Stimulated activated CD4-positive, alpha-beta T cell treated with anti-CD3 and anti-CD28 coated beads, Interleukin-15, amount 100 ng/mL, for 24 hours (primary cell): ENCODE measurements at regions not wholly inside any gene's neighbourhood (a gene's known extent, or its start where the extent isn't known, plus 50 kb on each side); places are given as distances from the start of the nearest gene placed in this dataset.

Experiments used
- DNase-seq: peaks from one replicate; pipeline ENCODE4 v3.0.0-alpha.2; 2020

GRCh38 chr6:49097116-49097515 is 365.9 kb downstream of the MMUT start:
- peak; percentile 2 for DNase-seq

GRCh38 chr6:49088631-49089030 is 374.4 kb downstream of the MMUT start:
- no peak for DNase-seq

GRCh38 chr6:49087369-49087768 is 375.7 kb downstream of the MMUT start:
- DNase-seq: no peak

- DNase-seq: no peak
Measured at GRCh38 chr6:49082611-49083010, 380.4 kb downstream of the MMUT start.

- DNase-seq: no peak
Measured at GRCh38 chr6:49072885-49073620, 390.0 kb downstream of the MMUT start.

GRCh38 chr6:49072146-49072545 is 390.9 kb downstream of the MMUT start:
- DNase-seq: no peak

GRCh38 chr6:49070411-49070810 is 392.6 kb downstream of the MMUT start:
- no peak for DNase-seq

GRCh38 chr6:49054311-49054710 is 408.7 kb downstream of the MMUT start:
- DNase-seq: no peak

- no peak for DNase-seq
Measured at GRCh38 chr6:49052901-49053300, 410.2 kb downstream of the MMUT start.

- no peak for DNase-seq
Measured at GRCh38 chr6:49051281-49051680, 411.8 kb downstream of the MMUT start.

GRCh38 chr6:49050584-49050983 is 412.5 kb downstream of the MMUT start:
- no peak for DNase-seq

GRCh38 chr6:49038294-49038822 is 424.7 kb downstream of the MMUT start:
- no peak for DNase-seq

- DNase-seq: no peak
Measured at GRCh38 chr6:49030251-49031020, 432.6 kb downstream of the MMUT start.

- no peak for DNase-seq
Measured at GRCh38 chr6:49027644-49028043, 435.4 kb downstream of the MMUT start.

GRCh38 chr6:49025273-49026240 is 437.5 kb downstream of the MMUT start:
- DNase-seq: no peak

GRCh38 chr6:49004801-49005200 is 458.3 kb downstream of the MMUT start:
- DNase-seq: no peak

GRCh38 chr6:49003348-49003747 is 459.7 kb downstream of the MMUT start:
- no peak for DNase-seq

- no peak for DNase-seq
Measured at GRCh38 chr6:49001856-49002541, 461.1 kb downstream of the MMUT start.

GRCh38 chr6:48998574-48998973 is 464.5 kb downstream of the MMUT start:
- DNase-seq: no peak

- DNase-seq: no peak
Measured at GRCh38 chr6:48996461-48997119, 466.5 kb downstream of the MMUT start.

- DNase-seq: no peak
Measured at GRCh38 chr6:48994811-48995210, 468.2 kb downstream of the MMUT start.

GRCh38 chr6:48990739-48991138 is 472.3 kb downstream of the MMUT start:
- no peak for DNase-seq
